GM23338 (cell line): ENCODE measurements at regions not wholly inside any gene's neighbourhood (a gene's known extent, or its start where the extent isn't known, plus 50 kb on each side); places are given as distances from the start of the nearest gene placed in this dataset.

Source experiments
- CREB1 ChIP-seq: fragments of 250-450 bp; sonication (Bioruptor Pico); IDR thresholded peaks from 2 replicates; pipeline ENCODE4 v1.5.0; 2020; ENCODE audit warnings: low read depth, mild to moderate bottlenecking, moderate library complexity
- CTCF ChIP-seq, 2 experiments: fragments of 200-600 bp in 1 of 2; sonication (generic) in 1 of 2; conservative IDR thresholded peaks; 2 replicates each; pipeline versions ENCODE4 v1.5.1 to v1.6.1; 2016 to 2017; ENCODE audit warnings: antibody characterized with exemption in 2 of 2, low read depth in 2 of 2, mild to moderate bottlenecking in 2 of 2, moderate library complexity in 1 of 2
- EZH2 ChIP-seq: fragments of 200-600 bp; sonication (generic); IDR thresholded peaks from one replicate; pipeline ENCODE4 v1.8.0; 2017; ENCODE audit warnings: antibody characterized with exemption, mild to moderate bottlenecking, low read depth; ENCODE audit not compliant: unreplicated experiment
- EZH2phosphoT487 ChIP-seq: fragments of 200-600 bp; sonication (generic); IDR thresholded peaks from one replicate; pipeline ENCODE4 v1.8.1; 2018; ENCODE audit warnings: antibody characterized with exemption; ENCODE audit not compliant: unreplicated experiment
- JUNB ChIP-seq: IDR thresholded peaks from one replicate; pipeline ENCODE4 v1.6.1; 2016; ENCODE audit warnings: antibody characterized with exemption; ENCODE audit not compliant: unreplicated experiment
- NANOG ChIP-seq: IDR thresholded peaks from 2 replicates; pipeline ENCODE4 v1.6.1; 2016; ENCODE audit warnings: antibody characterized with exemption, borderline replicate concordance
- POLR2AphosphoS5 ChIP-seq: IDR thresholded peaks from 2 replicates; pipeline ENCODE4 v1.6.1; 2016; ENCODE audit warnings: antibody characterized with exemption, low read depth
- REST ChIP-seq: IDR thresholded peaks from one replicate; pipeline ENCODE4 v1.6.1; 2018; ENCODE audit warnings: antibody characterized with exemption; ENCODE audit not compliant: unreplicated experiment
- STAT1 ChIP-seq: IDR thresholded peaks from one replicate; pipeline ENCODE4 v1.6.1; 2016; ENCODE audit warnings: antibody characterized with exemption; ENCODE audit not compliant: unreplicated experiment
- ZNF114 ChIP-seq: fragments of 250-450 bp; sonication (Bioruptor Pico); IDR thresholded peaks from 2 replicates; pipeline ENCODE4 v1.5.0; 2020; ENCODE audit warnings: mild to moderate bottlenecking, moderate library complexity
- ZNF331 ChIP-seq: fragments of 250-450 bp; sonication (Bioruptor Pico); IDR thresholded peaks from 2 replicates; pipeline ENCODE4 v1.5.0; 2020; ENCODE audit warnings: low read depth, mild to moderate bottlenecking, moderate library complexity
- ZNF462 ChIP-seq: fragments of 250-450 bp; sonication (Bioruptor Pico); IDR thresholded peaks from 2 replicates; pipeline ENCODE4 v1.5.0; 2020; ENCODE audit warnings: mild to moderate bottlenecking, moderate library complexity

GRCh38 chr16:66293932-66294331 is 72.6 kb upstream of the CDH5 start:
- TF ChIP-seq CTCF (conservative IDR thresholded peaks at IDR 0.05; ENCODE audit: low read depth in 2 of 2) = no peak
- TF ChIP-seq EZH2 = no peak
- no peak for TF ChIP-seq REST
- TF ChIP-seq ZNF331 (CRISPR knock-in tag) = no peak
- no peak for TF ChIP-seq POLR2AphosphoS5
- no peak for TF ChIP-seq CREB1
- TF ChIP-seq NANOG = no peak
- no peak for TF ChIP-seq ZNF462 (CRISPR knock-in tag)
- TF ChIP-seq JUNB = no peak
- no peak for TF ChIP-seq STAT1
- TF ChIP-seq EZH2phosphoT487 = no peak
- no peak for TF ChIP-seq ZNF114 (CRISPR knock-in tag)
